HL-60 (cell line): ENCODE measurements at regions not wholly inside any gene's neighbourhood (a gene's known extent, or its start where the extent isn't known, plus 50 kb on each side); places are given as distances from the start of the nearest gene placed in this dataset.

ENCODE experiments used
- DNase-seq, 2 experiments: peaks; one replicate each; pipeline ENCODE4 v3.0.0-alpha.2; 2010 to 2020; ENCODE audit warnings: low read depth in 1 of 2, low spot score in 1 of 2
- H3K27ac ChIP-seq: fragments of 250-450 bp; sonication (Bioruptor Pico); replicated peaks from 2 replicates; pipeline ENCODE4 v1.5.1; 2020; ENCODE audit warnings: mild to moderate bottlenecking, moderate library complexity
- H3K27me3 ChIP-seq: fragments of 250-450 bp; sonication (Bioruptor Pico); 2 replicates; pipeline ENCODE4 v1.5.1; 2021; ENCODE audit warnings: mild to moderate bottlenecking, moderate library complexity; ENCODE audit not compliant: insufficient read depth, poor library complexity, severe bottlenecking
- H3K4me3 ChIP-seq: replicated peaks from 2 replicates; pipeline ENCODE4 v1.5.1; 2011; ENCODE audit warnings: mild to moderate bottlenecking, control low read depth, low read length; ENCODE audit not compliant: insufficient read depth
- GABPA ChIP-seq: IDR thresholded peaks from 2 replicates; pipeline ENCODE4 v1.6.1; 2012; ENCODE audit warnings: low read depth
- POLR2AphosphoS5 ChIP-seq: IDR thresholded peaks from 2 replicates; pipeline ENCODE4 v1.6.1; 2012; ENCODE audit warnings: low read depth
- REST ChIP-seq: IDR thresholded peaks from 2 replicates; pipeline ENCODE4 v1.6.1; 2012; ENCODE audit warnings: low read depth; ENCODE audit not compliant: insufficient replicate concordance
- SPI1 ChIP-seq: IDR thresholded peaks from 2 replicates; pipeline ENCODE4 v1.6.1; 2012; ENCODE audit warnings: low read depth, mild to moderate bottlenecking, borderline replicate concordance
- TF ChIP-seq, protein P1 (sequence below): IDR thresholded peaks from one replicate; pipeline ENCODE4 v1.5.1; 2011; ENCODE audit warnings: low read length, control low read depth, inconsistent platforms; ENCODE audit not compliant: insufficient read depth

GRCh38 chr14:62614122-62614521 is 431.1 kb downstream of the KCNH5 start:
- no peak for DNase-seq
- H3K27ac ChIP-seq = no peak overlapping the region
- no peak overlapping the region for H3K4me3 ChIP-seq
- TF ChIP-seq GABPA (no peak), REST (no peak), POLR2AphosphoS5 (no peak)
- no peaks in the 10 kb centered on the region for H3K27me3 ChIP-seq

DNA sequence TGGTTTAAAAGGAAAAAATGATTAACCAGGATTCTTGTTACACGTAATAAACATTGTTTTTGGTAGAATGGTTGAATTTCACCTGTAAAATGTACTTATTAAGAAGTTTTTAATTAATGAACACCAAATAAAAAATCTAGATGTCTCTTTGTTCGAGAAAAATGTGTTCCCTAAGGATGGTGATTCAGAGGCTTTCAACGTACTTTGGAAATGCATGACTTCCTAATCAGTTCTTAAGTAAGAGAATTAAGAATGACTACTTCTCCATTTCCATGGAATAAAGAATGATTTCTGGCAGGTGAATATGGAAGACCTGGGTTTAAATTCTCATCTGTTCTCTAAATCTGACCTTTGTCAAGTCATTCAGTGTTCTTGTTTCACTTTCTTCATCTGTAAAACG is 428.6 kb downstream of the KCNH5 start:
- Histone ChIP-seq H3K27ac (no peak overlapping the region), H3K27me3 (no peaks in the 10 kb centered on the region), H3K4me3 (no peak overlapping the region)
- DNase-seq = no peak
- TF ChIP-seq REST (no peak), SPI1 (no peak), POLR2AphosphoS5 (no peak), GABPA (no peak)
- TF ChIP-seq, protein P1, sequence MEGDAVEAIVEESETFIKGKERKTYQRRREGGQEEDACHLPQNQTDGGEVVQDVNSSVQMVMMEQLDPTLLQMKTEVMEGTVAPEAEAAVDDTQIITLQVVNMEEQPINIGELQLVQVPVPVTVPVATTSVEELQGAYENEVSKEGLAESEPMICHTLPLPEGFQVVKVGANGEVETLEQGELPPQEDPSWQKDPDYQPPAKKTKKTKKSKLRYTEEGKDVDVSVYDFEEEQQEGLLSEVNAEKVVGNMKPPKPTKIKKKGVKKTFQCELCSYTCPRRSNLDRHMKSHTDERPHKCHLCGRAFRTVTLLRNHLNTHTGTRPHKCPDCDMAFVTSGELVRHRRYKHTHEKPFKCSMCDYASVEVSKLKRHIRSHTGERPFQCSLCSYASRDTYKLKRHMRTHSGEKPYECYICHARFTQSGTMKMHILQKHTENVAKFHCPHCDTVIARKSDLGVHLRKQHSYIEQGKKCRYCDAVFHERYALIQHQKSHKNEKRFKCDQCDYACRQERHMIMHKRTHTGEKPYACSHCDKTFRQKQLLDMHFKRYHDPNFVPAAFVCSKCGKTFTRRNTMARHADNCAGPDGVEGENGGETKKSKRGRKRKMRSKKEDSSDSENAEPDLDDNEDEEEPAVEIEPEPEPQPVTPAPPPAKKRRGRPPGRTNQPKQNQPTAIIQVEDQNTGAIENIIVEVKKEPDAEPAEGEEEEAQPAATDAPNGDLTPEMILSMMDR = no peak

DNA sequence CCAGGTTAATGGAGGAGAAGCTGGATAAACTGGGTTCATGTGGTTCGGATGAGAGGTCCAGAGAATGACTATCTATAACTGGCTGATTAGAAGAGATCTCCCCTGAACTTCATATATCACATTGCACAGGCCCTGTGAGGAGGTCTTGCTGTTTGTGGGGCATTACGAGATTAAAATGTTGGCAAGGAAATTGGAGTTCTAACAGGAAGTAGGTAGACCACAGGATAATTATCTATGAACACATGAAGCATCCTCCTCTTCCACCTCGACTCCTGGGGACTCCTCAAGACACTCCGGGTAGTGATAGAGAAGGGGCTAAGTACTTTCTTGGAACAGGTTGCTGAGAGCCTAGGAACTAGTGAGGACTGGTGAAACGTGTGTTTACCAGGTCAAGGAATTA is 418.8 kb downstream of the KCNH5 start:
- H3K27ac ChIP-seq = no peak overlapping the region
- DNase-seq = no peak
- H3K4me3 ChIP-seq = no peak overlapping the region
- TF ChIP-seq REST (no peak), GABPA (no peak), SPI1 (no peak), POLR2AphosphoS5 (no peak)
- TF ChIP-seq, protein P1 = no peak
- no peaks in the 10 kb centered on the region for H3K27me3 ChIP-seq
